Uterus (tissue), 3 donors: ENCODE measurements at regions not wholly inside any gene's neighbourhood (a gene's known extent, or its start where the extent isn't known, plus 50 kb on each side); places are given as distances from the start of the nearest gene placed in this dataset.

ENCODE experiments used
- DNase-seq, 2 donors: peaks; one replicate each; pipeline ENCODE4 v3.0.0-alpha.2; 2019 to 2020
- H3K27ac ChIP-seq, 2 donors: fragments of 200-600 bp; sonication (generic); 1 replicate in 1 of 2; 2 replicates in 1 of 2; pipeline ENCODE4 v1.5.1; 2016 to 2018
- H3K27me3 ChIP-seq, 2 donors: fragments of 200-600 bp; sonication (generic); one replicate each; pipeline ENCODE4 v1.5.1; 2018 to 2019; ENCODE audit warnings: control low read depth in 1 of 2
- H3K36me3 ChIP-seq, 2 donors: fragments of 200-600 bp; sonication (generic); one replicate each; pipeline ENCODE4 v1.5.1; 2019; ENCODE audit warnings: control low read depth in 1 of 2
- H3K4me1 ChIP-seq, 2 donors: fragments of 200-600 bp; sonication (generic); one replicate each; pipeline ENCODE4 v1.5.1; 2018 to 2019; ENCODE audit warnings: control low read depth in 1 of 2
- H3K4me3 ChIP-seq, 2 donors: fragments of 200-600 bp; sonication (generic); 1 replicate in 1 of 2; 2 replicates in 1 of 2; pipeline ENCODE4 v1.5.1; 2018 to 2019; ENCODE audit warnings: mild to moderate bottlenecking in 1 of 2
- H3K9me3 ChIP-seq, 2 donors: fragments of 200-600 bp; sonication (generic); one replicate each; pipeline ENCODE4 v1.5.1; 2019; ENCODE audit warnings: control low read depth in 1 of 2
- CTCF ChIP-seq, 4 experiments: fragments of 200-600 bp in 2 of 4; fragments of 450-650 bp in 2 of 4; sonication (generic) in 2 of 4; IDR thresholded peaks; one replicate each; pipeline ENCODE4 v1.5.1; 2016 to 2019; ENCODE audit warnings: antibody characterized with exemption in 4 of 4, mild to moderate bottlenecking in 2 of 4, moderate library complexity in 1 of 4
- POLR2A ChIP-seq, 2 donors: fragments of 450-650 bp; IDR thresholded peaks; one replicate each; pipeline ENCODE4 v1.6.1; 2016; ENCODE audit warnings: antibody characterized with exemption in 2 of 2, mild to moderate bottlenecking in 1 of 2, moderate library complexity in 1 of 2
- intact Hi-C: fragments of 100-400 bp; cut with DNase I; formaldehyde crosslinking; loops from one replicate; pipeline ENCODE4 v1.15.1; 2023; ENCODE audit warnings: low total_unique reads
- donor health status: DM: yes; HTN: yes; CAD: no.

- Histone ChIP-seq H3K4me3 (no peak overlapping the region), H3K4me1 (no peaks in the 10 kb centered on the region), H3K27me3 (no peaks in the 10 kb centered on the region), H3K27ac (no peak overlapping the region), H3K9me3 (no peaks in the 10 kb centered on the region), H3K36me3 (no peaks in the 10 kb centered on the region)
- no peak for DNase-seq
- intact Hi-C loops = no loop called here
- TF ChIP-seq POLR2A (IDR thresholded peaks at IDR 0.05) (no peak), CTCF (IDR thresholded peaks at IDR 0.05) (no peak)
These were observed 1407.5 kb downstream of the KCNT2 start for GRCh38 chr1:195200772-195201171.

DNA sequence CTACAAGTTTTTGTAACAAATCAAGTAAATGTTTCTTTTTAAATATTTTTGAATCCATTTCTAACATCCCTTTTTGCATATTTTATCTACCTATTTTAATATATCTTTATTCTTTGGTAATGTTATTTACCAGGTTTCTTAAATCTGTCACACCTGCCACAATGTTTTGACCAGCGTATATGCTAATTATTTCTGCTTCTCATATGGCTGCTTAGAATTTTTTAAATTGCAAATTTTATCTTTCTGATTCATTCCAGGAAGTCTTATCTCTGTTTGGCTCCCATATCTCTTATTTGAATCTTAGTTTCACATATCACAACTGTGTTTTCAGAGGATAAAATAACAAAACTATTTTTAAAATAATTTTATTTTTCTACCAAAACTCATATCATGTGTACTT lies 1411.1 kb downstream of the KCNT2 start:
- TF ChIP-seq POLR2A (IDR thresholded peaks at IDR 0.05) (no peak), CTCF (IDR thresholded peaks at IDR 0.05) (no peak)
- intact Hi-C loops = no loop called here
- Histone ChIP-seq H3K4me3 (no peak overlapping the region), H3K9me3 (no peaks in the 10 kb centered on the region), H3K27me3 (no peaks in the 10 kb centered on the region), H3K4me1 (no peaks in the 10 kb centered on the region), H3K36me3 (no peaks in the 10 kb centered on the region), H3K27ac (no peak overlapping the region)
- DNase-seq = no peak

GRCh38 chr1:195195423-195196057 lies 1412.7 kb downstream of the KCNT2 start:
- Histone ChIP-seq H3K27ac (no peak overlapping the region), H3K4me1 (no peaks in the 10 kb centered on the region)
- intact Hi-C loops = no loop called here

DNA sequence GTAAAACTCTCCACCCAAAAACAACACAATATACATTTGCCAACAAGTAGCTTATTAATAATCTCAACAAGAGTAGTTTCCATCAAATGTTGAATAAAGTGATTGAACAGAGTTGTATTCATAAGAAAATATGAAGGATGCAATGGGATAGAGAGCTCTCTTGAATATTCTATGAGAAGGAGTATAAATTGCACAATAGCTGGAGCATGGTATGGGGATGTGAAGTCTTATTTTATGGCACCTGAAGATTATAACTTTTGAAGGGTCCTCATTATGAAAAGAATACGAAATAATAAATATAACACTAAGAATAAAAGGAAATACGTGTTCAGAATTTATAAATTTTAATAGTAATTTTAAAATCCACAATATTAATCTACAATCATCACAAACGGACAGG lies 1415.1 kb downstream of the KCNT2 start:
- H3K4me1 ChIP-seq = no peaks in the 10 kb centered on the region
- no peaks in the 10 kb centered on the region for H3K9me3 ChIP-seq
- DNase-seq = no peak
- H3K4me3 ChIP-seq = no peak overlapping the region
- TF ChIP-seq POLR2A (IDR thresholded peaks at IDR 0.05) (no peak), CTCF (IDR thresholded peaks at IDR 0.05) (no peak)
- intact Hi-C loops = no loop called here
- H3K27me3 ChIP-seq = no peaks in the 10 kb centered on the region
- no peak overlapping the region for H3K27ac ChIP-seq
- H3K36me3 ChIP-seq = no peaks in the 10 kb centered on the region

More at GRCh38 chr1:195195423-195196057, 1412.7 kb downstream of the KCNT2 start:
- no peak for DNase-seq
- Histone ChIP-seq H3K9me3 (no peaks in the 10 kb centered on the region), H3K36me3 (no peaks in the 10 kb centered on the region), H3K4me3 (no peak overlapping the region), H3K27me3 (no peaks in the 10 kb centered on the region)
- no peak for TF ChIP-seq POLR2A (IDR thresholded peaks at IDR 0.05)
- no peak for TF ChIP-seq CTCF (IDR thresholded peaks at IDR 0.05)

DNA sequence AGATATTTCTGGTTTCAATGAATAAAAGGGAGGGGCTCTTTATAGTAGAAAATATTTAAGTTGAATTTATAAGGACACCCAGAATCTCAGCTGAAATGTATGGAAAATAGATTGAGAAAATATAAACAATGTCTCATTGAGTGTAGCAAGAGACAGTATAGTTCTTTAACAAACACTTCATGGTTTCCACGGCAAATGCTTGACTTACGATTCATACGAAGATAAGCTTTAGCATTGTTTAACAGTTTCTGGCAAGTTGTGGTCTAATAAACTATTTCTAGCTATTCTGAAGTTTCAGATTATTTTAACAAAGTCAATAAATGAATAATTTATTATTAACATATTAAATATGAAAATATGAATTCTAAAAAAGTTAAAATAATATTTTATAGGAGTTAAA lies 1419.4 kb downstream of the KCNT2 start:
- no peaks in the 10 kb centered on the region for H3K9me3 ChIP-seq
- H3K36me3 ChIP-seq = no peaks in the 10 kb centered on the region
- no peaks in the 10 kb centered on the region for H3K4me1 ChIP-seq
- TF ChIP-seq CTCF (IDR thresholded peaks at IDR 0.05) = no peak
- TF ChIP-seq POLR2A (IDR thresholded peaks at IDR 0.05) = no peak
- H3K27me3 ChIP-seq = no peaks in the 10 kb centered on the region
- no peak overlapping the region for H3K27ac ChIP-seq
- no peak overlapping the region for H3K4me3 ChIP-seq
- no peak for DNase-seq
- intact Hi-C loops = no loop called here
